Right cardiac atrium (tissue), 5 donors: ENCODE measurements at regions not wholly inside any gene's neighbourhood (a gene's known extent, or its start where the extent isn't known, plus 50 kb on each side); places are given as distances from the start of the nearest gene placed in this dataset.
"Not testable (repeated sequence)": the region's sequence is repeated elsewhere in the genome, so short reads cannot be mapped to it uniquely, and the experiment has no call there.

Experiments used
- ATAC-seq, 2 donors: fragments of 200-7000 bp; cut with Tn5 transposase; one replicate each; pipeline versions ENCODE4 v1.8.0 to v1.9.1; 2020; ENCODE audit warnings: moderate library complexity in 2 of 2, mild to moderate bottlenecking in 1 of 2
- DNase-seq, 3 donors: peaks; one replicate each; pipeline ENCODE4 v3.0.0-alpha.2; 2020
- H3K27ac ChIP-seq: one replicate; pipeline ENCODE4 v1.5.1; 2013; ENCODE audit warnings: mild to moderate bottlenecking, low read length, control low read depth, moderate library complexity
- H3K27me3 ChIP-seq: one replicate; pipeline ENCODE4 v1.6.1; 2013; ENCODE audit not compliant: control insufficient read depth, insufficient read depth
- H3K4me1 ChIP-seq: one replicate; pipeline ENCODE4 v1.6.1; 2013; ENCODE audit warnings: low read length; ENCODE audit not compliant: control insufficient read depth, insufficient read depth
- H3K4me3 ChIP-seq: one replicate; pipeline ENCODE4 v1.5.1; 2013; ENCODE audit warnings: low read length, control low read depth
- H3K9me3 ChIP-seq: one replicate; pipeline ENCODE4 v1.6.1; 2013; ENCODE audit warnings: low read length; ENCODE audit not compliant: control insufficient read depth
- WGBS: extraction: QIAGEN DNeasy Blood & Tissue Kit; methylation state at CpG from one replicate; pipeline ENCODE4 v1.1.7; 2013; 5-methylcytosine and 5-hydroxymethylcytosine counted together
- intact Hi-C, 4 donors: fragments of 100-400 bp; cut with DNase I; formaldehyde crosslinking; loops; one replicate each; pipeline versions ENCODE4 v1.11.0 to v1.14.0; 2022 to 2023
- donor health status: healthy with polysubstance abuse.
- donor health status: DM: no; HTN: yes; CAD: no.
- donor health status: DM: no; HTN: no; CAD: no.
- donor health status: DM: no; HTN: yes; CAD: no; lungs with severe emphysema.
- donor health status: DM: yes; HTN: yes; CAD: no.

GRCh38 chr9:62452572-62452971 lies 1262.7 kb downstream of the SPATA31A7 start:
- ATAC-seq, H3K4me3 ChIP-seq, intact Hi-C loops, H3K27ac ChIP-seq, H3K27me3 ChIP-seq, H3K4me1 ChIP-seq, H3K9me3 ChIP-seq: not testable (repeated sequence)
- 95% methylated on average over 9 of the region's 22 CpGs for WGBS
- peak in 1 of 3 donors; percentile 3 for DNase-seq

GRCh38 chr9:62464181-62464580 lies 1274.3 kb downstream of the SPATA31A7 start:
- DNase-seq, H3K4me1 ChIP-seq, H3K27me3 ChIP-seq, H3K9me3 ChIP-seq, H3K4me3 ChIP-seq, ATAC-seq, intact Hi-C loops, H3K27ac ChIP-seq: not testable (repeated sequence)
- WGBS = 77% methylated on average over 3 of the region's 7 CpGs

- ATAC-seq, H3K27me3 ChIP-seq, H3K4me3 ChIP-seq, H3K9me3 ChIP-seq, intact Hi-C loops, DNase-seq, H3K27ac ChIP-seq, H3K4me1 ChIP-seq: not testable (repeated sequence)
- no CpG with 5 or more reads among the region's 10 CpGs for WGBS
Observed at GRCh38 chr9:62464948-62465347, 1275.1 kb downstream of the SPATA31A7 start.
